Activated T-cell treated with anti-CD3 and anti-CD28 coated beads for 4 hours (primary cell): ENCODE measurements at regions not wholly inside any gene's neighbourhood (a gene's known extent, or its start where the extent isn't known, plus 50 kb on each side); places are given as distances from the start of the nearest gene placed in this dataset.
"Not testable (repeated sequence)": the region's sequence is repeated elsewhere in the genome, so short reads cannot be mapped to it uniquely, and the experiment has no call there.

Experiments
- DNase-seq: peaks from one replicate; pipeline ENCODE4 v3.0.0-alpha.2; 2020

DNA sequence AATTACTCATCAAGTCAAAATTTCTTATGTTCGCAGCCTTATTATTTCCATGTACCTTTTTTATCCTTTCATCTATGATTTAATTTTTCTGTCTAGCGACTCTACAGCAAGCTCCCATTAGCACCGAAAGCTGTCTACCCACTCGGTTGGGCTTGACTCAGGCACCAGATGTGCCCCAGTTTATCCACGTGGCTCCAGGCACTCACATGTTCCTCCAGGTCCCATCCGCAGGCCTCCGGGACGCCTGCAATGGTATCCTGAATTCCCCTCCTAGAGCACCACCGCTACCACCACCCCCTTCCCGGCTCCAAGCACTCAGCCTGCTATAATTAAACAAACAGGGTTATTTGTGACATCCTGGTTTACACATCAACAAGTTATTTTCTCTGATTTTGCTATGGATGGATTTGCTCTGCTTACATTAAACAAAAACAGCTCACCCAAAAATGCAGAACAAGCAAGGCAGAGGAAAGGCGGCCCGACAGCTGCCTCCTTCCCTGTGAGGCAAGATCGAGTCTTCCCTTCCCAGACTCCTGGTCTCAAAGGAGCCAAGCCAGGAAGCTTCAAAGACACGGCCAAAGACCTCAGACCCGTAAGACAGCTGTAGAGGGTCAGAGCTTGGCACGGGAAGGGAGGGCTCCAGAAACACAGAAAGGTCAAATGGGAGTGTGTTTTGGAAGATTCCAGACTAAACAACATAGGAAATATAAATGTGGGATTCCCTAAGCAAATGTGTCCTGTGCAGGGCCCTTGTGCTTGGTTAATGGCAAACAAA lies 253.8 kb downstream of the TTC8 start:
- DNase-seq: no peak

DNA sequence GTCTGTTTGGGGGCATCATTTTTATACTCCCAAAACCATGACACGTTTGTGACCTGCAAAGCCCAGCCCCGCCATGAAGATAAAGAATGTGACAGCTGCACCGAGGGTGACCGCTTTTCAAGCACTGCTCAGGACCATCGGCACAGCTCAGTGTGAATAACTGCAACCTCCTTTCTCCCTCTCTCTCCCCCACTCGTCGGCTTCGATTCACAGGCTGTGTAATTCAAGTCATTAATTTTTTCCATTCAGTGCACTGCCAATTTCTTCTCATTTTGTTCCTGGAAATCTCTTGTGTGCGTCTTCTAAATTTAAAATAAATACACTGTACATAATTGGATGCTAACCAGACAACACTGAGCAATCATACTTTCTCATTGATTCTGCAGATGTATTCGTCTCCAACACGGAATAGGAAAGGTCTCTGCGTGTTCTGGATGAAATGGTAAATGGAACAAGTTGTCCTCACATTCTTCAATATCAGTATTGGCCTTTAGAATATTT lies 260.8 kb downstream of the TTC8 start:
- DNase-seq: no peak

DNA sequence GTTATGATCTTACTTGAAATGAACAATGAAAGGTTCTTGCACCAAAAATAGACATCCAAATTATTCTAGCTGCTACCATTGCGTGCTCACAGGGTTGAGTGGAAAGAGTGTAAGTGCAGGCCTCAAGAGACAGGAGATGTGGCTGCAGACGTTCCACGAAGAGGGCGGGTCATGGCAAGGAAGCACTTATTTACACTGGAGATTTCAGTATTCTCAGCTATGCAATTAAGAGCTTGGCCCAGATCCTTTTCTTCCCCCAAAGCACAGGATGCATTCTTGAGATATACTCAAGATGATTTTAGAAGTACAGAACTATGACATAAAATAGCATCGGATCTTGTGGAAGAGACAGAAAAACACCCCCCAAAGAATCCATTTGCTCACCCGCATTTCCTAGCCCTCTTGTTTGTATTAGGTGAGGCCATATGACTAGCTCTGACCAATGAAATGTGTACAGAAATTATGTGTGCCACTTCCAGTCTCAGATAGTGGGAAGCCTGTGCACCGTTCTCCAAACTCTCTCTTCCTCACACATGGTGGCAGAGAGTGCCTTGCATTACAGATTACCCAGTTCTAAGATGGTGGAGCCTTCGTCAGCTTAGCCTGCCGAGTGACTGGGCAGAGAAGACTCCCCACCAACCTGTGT lies 261.4 kb downstream of the TTC8 start:
- no peak for DNase-seq

DNA sequence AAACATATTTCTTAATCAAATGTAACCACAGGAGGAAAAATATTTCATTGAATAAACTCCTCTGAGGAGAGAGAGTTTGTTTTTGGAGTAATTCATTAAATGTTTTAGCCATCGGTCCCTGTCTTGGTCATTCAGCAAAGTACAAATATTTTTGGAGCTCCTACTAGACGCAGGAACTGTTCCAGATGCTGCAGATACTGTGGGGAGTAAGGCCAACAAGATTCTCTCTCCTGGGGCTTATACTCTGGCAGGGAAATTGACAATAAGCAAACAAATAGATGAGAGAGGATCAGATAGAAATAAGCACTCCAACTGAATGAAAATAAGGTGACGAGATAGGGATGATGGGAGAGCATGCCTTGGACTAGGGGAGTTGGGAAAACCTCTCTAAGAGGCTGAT lies 264.1 kb downstream of the TTC8 start:
- DNase-seq: no peak

DNA sequence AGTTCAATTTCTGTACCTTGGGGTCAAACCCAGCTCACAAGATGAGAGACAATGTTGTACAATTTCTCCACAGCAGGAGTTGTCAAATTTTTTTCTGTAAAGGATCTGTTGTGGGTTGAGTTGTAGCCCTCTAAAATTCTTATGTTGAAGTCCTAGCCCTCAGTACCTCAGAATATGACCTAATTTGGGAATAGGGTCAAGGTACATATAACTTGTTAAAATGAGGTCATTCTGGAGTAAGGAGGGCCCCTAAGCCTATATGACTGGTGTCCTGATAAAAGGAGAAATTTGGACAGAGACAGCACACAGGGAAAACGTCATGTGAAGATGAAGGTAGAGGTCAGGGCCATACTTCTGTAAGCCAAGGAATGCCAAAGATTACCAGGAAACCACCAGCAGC lies 264.9 kb downstream of the TTC8 start:
- DNase-seq: no peak

DNA sequence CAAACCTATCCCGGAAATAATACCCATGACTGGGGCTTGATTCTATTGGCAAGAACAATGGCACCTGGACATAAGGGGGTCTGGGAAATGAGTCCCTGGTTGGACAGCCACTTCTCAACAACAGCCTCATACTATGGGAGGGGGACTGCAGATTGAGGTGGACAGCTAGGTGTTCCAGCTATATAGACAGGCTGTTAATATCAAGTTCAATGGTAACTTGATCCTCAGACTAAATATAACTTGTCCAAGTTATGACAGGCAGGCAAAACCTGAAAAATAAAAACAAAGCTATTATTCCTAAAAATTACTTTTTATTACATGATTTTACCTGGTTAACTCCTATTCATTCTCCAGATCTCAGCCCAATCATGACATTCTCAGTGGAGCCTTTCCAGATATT lies 267.3 kb downstream of the TTC8 start:
- DNase-seq: no peak

DNA sequence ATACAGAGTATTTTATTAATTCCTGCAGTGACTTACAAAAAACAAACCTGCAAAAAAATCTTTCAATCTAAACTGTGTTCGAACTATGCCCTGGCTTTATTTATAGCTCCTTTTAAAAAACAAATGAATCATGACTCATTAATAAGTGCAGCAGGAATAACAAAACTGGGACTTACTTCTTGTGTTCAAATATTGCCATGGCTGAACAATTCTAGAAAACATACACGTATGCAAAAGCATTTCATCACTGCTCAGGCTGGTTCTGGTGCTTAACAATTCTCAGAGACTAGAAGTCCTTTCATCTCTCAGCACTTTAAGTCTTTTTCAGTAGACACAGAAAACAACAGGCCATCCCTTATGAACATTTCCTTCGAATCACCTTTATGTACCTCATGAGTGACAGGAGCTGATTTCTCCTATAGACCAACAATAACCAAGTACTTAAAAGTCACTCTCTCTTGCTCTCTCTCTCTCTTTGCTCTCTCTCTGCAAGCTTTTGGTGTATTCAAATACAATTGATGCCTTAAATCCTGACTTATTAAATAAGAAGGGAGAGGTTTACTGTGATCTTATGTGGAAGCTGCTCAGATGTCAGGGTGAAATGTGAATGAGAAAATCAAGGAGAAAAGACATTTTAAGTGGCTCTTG lies 268.8 kb downstream of the TTC8 start:
- DNase-seq: no peak

DNA sequence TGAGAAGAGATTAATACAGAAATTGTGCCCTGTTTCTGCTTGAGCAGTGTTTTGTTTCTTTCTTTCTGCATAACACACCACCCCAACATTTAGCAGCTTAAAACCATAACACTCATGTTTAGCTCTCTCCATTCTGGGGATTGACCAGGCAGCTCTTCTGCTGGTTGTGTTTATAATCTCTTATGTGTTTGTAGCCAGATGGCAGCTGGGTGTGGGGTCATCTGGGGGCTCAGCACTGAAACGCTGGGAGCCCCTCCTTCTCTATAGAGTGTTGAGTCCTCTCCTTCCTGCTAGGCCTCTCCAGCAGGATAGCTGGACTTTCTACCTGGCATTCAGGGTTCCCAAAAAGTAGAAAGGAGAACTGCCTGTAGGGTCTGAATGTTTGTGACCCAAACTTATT lies 270.6 kb downstream of the TTC8 start:
- no peak for DNase-seq

DNA sequence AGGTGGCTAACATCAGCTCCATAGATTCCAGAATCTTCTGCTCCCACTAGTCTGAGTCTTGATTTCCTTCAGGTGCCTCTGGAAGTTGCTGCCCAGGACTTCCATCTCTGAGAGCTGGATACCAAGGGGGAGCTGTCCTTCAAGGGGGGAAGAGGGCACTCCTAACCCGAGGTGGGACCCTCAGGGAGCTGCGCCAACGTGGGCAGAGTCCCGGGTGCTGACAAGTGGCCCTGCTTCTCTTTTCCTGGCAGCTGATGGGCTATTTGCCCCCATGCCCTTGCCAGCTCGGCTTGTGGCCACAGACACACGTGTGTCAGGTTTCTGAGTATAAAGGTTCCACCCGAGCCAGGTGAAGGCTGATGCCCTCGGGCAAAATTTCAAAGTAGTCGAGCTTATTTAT lies 272.5 kb downstream of the TTC8 start:
- no peak for DNase-seq

DNA sequence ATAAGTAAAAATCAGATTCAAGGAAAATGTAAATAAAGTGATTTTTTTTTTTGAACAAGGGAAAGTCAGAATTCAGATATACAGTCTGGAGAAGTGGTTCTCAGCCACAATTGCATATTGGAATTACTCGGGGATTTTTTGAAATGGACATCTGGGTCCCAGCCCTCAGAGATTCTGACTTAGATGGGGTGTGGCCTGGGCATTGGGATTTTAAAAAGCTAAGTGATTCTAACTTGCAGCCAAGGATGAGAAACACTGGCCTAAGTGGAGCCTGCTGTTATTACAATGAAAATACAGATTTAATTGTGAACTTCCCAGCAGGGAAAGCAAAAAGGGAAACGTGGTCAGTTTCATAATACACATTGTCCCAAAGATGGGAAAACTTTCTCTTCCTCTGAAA lies 273.8 kb downstream of the TTC8 start:
- no peak for DNase-seq

DNA sequence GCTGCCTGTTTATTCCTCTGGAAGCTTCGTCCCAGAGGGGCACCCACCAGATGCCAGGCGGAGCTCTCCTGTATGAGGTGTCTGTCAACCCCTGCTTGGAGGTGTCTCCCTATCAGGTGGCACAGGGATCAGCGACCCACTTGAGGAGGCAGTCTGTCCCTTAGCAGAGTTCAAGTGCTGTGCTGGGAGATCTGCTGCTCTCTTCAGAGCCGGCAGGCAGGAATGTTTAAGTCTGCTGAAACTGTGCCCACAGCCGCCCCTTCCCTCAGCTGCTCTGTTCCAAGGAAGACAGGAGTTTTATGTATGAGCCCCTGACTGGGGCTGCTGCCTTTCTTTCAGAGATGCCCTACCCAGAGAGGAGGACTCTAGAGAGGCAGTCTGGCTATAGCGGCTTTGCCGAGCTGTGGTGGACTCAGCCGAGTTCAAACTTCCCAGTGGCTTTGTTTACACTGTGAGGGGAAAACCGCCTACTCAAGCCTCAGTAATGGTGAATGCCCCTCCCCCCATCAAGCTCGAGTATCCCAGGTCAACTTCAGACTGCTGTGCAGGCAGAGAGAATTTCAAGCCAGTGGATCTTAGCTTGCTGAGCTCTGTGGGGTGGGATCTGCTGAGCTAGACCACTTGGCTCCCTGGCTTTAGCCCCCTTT lies 279.8 kb downstream of the TTC8 start:
- not testable (repeated sequence) for DNase-seq

DNA sequence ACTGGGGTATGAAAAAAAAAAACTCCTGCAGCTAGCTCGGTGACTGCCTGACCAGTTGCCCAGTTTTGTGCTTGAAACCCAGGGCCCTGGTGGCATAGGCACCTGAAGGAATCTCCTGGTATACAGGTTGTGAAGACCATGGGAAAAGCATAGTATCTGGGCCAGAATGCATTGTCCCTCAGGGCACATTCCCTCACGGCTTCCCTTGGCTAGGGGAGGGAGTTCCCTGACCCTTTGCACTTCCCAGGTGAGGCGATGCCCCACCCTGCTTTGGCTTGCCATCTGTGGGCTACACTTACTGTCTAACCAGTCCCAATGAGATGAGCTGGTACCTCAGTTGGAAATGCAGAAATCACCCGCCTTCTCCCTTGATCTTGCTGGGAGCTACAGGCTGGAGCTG lies 280.4 kb downstream of the TTC8 start:
- DNase-seq: not testable (repeated sequence)
